ENCODE measurements at regions not wholly inside any gene's neighbourhood (a gene's known extent, or its start where the extent isn't known, plus 50 kb on each side); places are given as distances from the start of the nearest gene placed in this dataset.
A peak's percentile ranks its signal among the peaks of the same experiment; 100 is the strongest.

DNA sequence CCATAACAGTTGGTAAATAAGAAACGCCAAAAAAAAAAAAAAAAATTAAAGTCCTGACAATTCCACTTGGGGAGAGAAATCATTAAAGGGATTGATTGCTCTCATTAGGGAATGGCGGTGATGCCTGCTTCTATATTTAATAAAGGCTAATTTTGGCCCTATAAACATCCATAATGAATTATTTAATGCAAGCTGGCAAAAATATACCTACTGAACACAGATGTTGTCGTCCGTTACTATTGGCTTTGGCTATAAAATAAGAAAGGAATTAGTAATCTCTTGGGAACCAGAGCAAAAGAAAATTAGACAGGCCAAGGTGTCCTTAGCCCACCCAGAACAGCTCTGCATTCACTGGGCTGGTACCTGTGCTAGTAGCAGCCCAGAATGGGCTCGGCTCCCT, 717.3 kb downstream of the DIAPH3 start (continued):
- TF ChIP-seq REST (IDR thresholded peaks at IDR 0.05; ENCODE audit: unreplicated experiment): no peak
- TF ChIP-seq, protein P1, sequence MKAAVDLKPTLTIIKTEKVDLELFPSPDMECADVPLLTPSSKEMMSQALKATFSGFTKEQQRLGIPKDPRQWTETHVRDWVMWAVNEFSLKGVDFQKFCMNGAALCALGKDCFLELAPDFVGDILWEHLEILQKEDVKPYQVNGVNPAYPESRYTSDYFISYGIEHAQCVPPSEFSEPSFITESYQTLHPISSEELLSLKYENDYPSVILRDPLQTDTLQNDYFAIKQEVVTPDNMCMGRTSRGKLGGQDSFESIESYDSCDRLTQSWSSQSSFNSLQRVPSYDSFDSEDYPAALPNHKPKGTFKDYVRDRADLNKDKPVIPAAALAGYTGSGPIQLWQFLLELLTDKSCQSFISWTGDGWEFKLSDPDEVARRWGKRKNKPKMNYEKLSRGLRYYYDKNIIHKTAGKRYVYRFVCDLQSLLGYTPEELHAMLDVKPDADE (IDR thresholded peaks at IDR 0.05): no peak
- TF ChIP-seq STAT1 (IDR thresholded peaks at IDR 0.05; ENCODE audit: unreplicated experiment): no peak
- no peak for TF ChIP-seq EZH2phosphoT487 (IDR thresholded peaks at IDR 0.05; ENCODE audit: unreplicated experiment)
- TF ChIP-seq ZNF331 (CRISPR knock-in tag; IDR thresholded peaks at IDR 0.05; ENCODE audit: low read depth): no peak
- no peak for TF ChIP-seq JUNB (IDR thresholded peaks at IDR 0.05; ENCODE audit: unreplicated experiment)
- TF ChIP-seq CTCF (conservative IDR thresholded peaks at IDR 0.05; ENCODE audit: low read depth in 2 of 2): no peak

- H3K27ac Mint-ChIP-seq: peak overlapping the region; percentile 31; the same call in 1 of the 2 replicates
- peak overlapping the region; percentile 0 for H3K4me2 ChIP-seq
Observed at GRCh38 chr13:59447031-59447430, 716.7 kb downstream of the DIAPH3 start.

More at GRCh38 chr13:59447031-59447430, 716.7 kb downstream of the DIAPH3 start:
- Histone ChIP-seq H3K27ac (ENCODE audit: low read depth) (peak overlapping the region; percentile 78; the same call in 1 of the 2 replicates), H3K4me3 (no peak overlapping the region), H4K20me1 (replicated peaks; ENCODE audit: insufficient read depth) (no peaks in the 10 kb centered on the region), H3K36me3 (ENCODE audit: insufficient read depth) (no peaks in the 10 kb centered on the region), H3F3A (replicated peaks; ENCODE audit: low read depth) (no peaks in the 10 kb centered on the region), H3K27me3 (ENCODE audit: insufficient read depth) (0 out of 2 replicates have a peak, but pooled peaks cover 12% of the 10 kb centered on the region), H3K9me2 (ENCODE audit: insufficient read depth) (no peaks in the 10 kb centered on the region), H2AFZ (no peak overlapping the region), H3K79me2 (replicated peaks; ENCODE audit: insufficient read depth) (no peaks in the 10 kb centered on the region), H3K4me1 (ENCODE audit: insufficient read depth) (peaks cover 42% of the 10 kb centered on the region)
- H3K36me3 Mint-ChIP-seq (ENCODE audit: low read depth): no peaks in the 10 kb centered on the region
- peaks cover 8% of the 10 kb centered on the region for H3K27me3 Mint-ChIP-seq (ENCODE audit: insufficient read depth, low read depth, poor library complexity)
- peaks cover 68% of the 10 kb centered on the region for H3K4me1 Mint-ChIP-seq
- DNase-seq (ENCODE audit: low spot score) (no peak), ATAC-seq (no peak)
- no peak overlapping the region for H3K4me3 Mint-ChIP-seq
- H3K9me3 Mint-ChIP-seq: no peaks in the 10 kb centered on the region
- TF ChIP-seq STAT1 (IDR thresholded peaks at IDR 0.05; ENCODE audit: unreplicated experiment): no peak

All from GM23338 (cell line).